Heart right ventricle (tissue), 16 donors: ENCODE measurements at regions not wholly inside any gene's neighbourhood (a gene's known extent, or its start where the extent isn't known, plus 50 kb on each side); places are given as distances from the start of the nearest gene placed in this dataset.
A peak's percentile ranks its signal among the peaks of the same experiment; 100 is the strongest.
"Not testable (repeated sequence)": the region's sequence is repeated elsewhere in the genome, so short reads cannot be mapped to it uniquely, and the experiment has no call there.

Source experiments
- ATAC-seq, 8 donors: fragments of 200-7000 bp; cut with Tn5 transposase; one replicate each; pipeline ENCODE4 v1.9.1; 2020; ENCODE audit warnings: mild to moderate bottlenecking in 8 of 8, moderate library complexity in 8 of 8, moderate number of reproducible peaks in 1 of 8
- DNase-seq, 2 donors: peaks; one replicate each; pipeline ENCODE4 v3.0.0-alpha.2; 2020
- H3K27ac ChIP-seq, 10 donors: fragments of 200-600 bp; sonication (generic) in 2 of 10; one replicate each; pipeline versions ENCODE4 v1.5.0 to v1.8.0; 2020 to 2022; ENCODE audit warnings: mild to moderate bottlenecking in 3 of 10
- H3K27me3 ChIP-seq, 7 donors: fragments of 200-600 bp; one replicate each; pipeline ENCODE4 v1.8.0; 2021 to 2022; ENCODE audit warnings: mild to moderate bottlenecking in 2 of 7
- H3K36me3 ChIP-seq, 9 donors: fragments of 200-600 bp; sonication (generic) in 1 of 9; one replicate each; pipeline versions ENCODE4 v1.5.0 to v1.8.0; 2020 to 2022; ENCODE audit warnings: mild to moderate bottlenecking in 2 of 9
- H3K4me1 ChIP-seq, 9 donors: fragments of 200-600 bp; sonication (generic) in 1 of 9; one replicate each; pipeline versions ENCODE4 v1.5.0 to v1.8.0; 2020 to 2022; ENCODE audit warnings: mild to moderate bottlenecking in 4 of 9
- H3K4me3 ChIP-seq, 10 donors: fragments of 200-600 bp; sonication (generic) in 2 of 10; one replicate each; pipeline versions ENCODE4 v1.5.0 to v1.8.0; 2020 to 2022; ENCODE audit warnings: mild to moderate bottlenecking in 7 of 10, moderate library complexity in 2 of 10
- H3K9me3 ChIP-seq, 11 donors: fragments of 200-600 bp in 10 of 11; sonication (generic) in 2 of 11; one replicate each; pipeline versions ENCODE4 v1.5.0 to v1.8.0; 2013 to 2022; ENCODE audit warnings: mild to moderate bottlenecking in 2 of 11, control low read depth in 1 of 11, moderate library complexity in 1 of 11
- WGBS, 2 donors: extraction: QIAGEN DNeasy Blood & Tissue Kit; methylation state at CpG; one replicate each; pipeline ENCODE4 v1.1.7; 2013; ENCODE audit warnings: inconsistent platforms in 1 of 2; 5-methylcytosine and 5-hydroxymethylcytosine counted together
- intact Hi-C, 10 donors: fragments of 100-400 bp; cut with DNase I; formaldehyde crosslinking; loops; one replicate each; pipeline versions ENCODE4 v1.11.1 to v1.14.2; 2022
- TF ChIP-seq, protein P1 (sequence below), 9 donors: fragments of 200-600 bp; sonication (generic) in 2 of 9; IDR thresholded peaks; one replicate each; pipeline versions ENCODE4 v1.5.0 to v1.8.0; 2021 to 2022; ENCODE audit warnings: antibody characterized with exemption in 9 of 9, mild to moderate bottlenecking in 5 of 9, moderate library complexity in 1 of 9
- donor health status: Arrhythmogenic right ventricular cardiomyopathy.
- donor health status: ischemic (EF 13 %, LVEDD 7.1; RV severe dilation, severe dysfunction).
- donor health status: healthy with polysubstance abuse.
- donor health status: DM: no; HTN: yes; CAD: no.
- donor health status: DM: no; HTN: no; CAD: no.
- donor health status: ischemic (EF 25% LVEDD 6.9; RV normal size, moderate dysfunction).
- donor health status: ischemic (EF 25% LVEDD 5.7; RV mildly dilated, moderate dysfunction).
- donor health status: healthy.
- donor health status: DM: yes; HTN: yes; CAD: no.
- donor health status: Ischemic cardiomyopathy.
- donor health status: ischemic (EF 35%, LVEDD 5.7; RV mildly dilated, moderate dysfunction).
- donor health status: nonischemic (EF 11% LVEDD 7.7; RV severe dilation, severe dysfunction).
- donor health status: DM: yes; HTN: yes; CAD: no.
- donor health status: PGD.
- donor health status: ischemic (EF 29% LVEDD 5.4; RV normal size, mild dysfunction).
- donor health status: nonischemic (EF 23%, LVEDD 6.1; RV moderate dilation, normal function).

GRCh38 chr20:1816384-1817381 lies 78.5 kb upstream of the SIRPA start:
- 53 to 59% methylated on average over 16 of the region's 16 CpGs for WGBS, 2 donors
- peak overlapping the region in 9 of 10 donors; percentile 33 to 88 (median 82) for H3K27ac ChIP-seq
- peaks cover 17 to 82% (median 50%) of the 10 kb centered on the region in 9 donors for H3K4me1 ChIP-seq
- DNase-seq = peak in 1 of 2 donors; percentile 56
- H3K9me3 ChIP-seq = peaks cover 0 to 8% (median 0%) of the 10 kb centered on the region in 11 donors
- no peak overlapping the region for H3K4me3 ChIP-seq
- peak; percentile 59 to 86 (median 79) for ATAC-seq
- peaks cover 0 to 8% (median 0%) of the 10 kb centered on the region in 7 donors for H3K27me3 ChIP-seq
- H3K36me3 ChIP-seq = no peaks in the 10 kb centered on the region
- intact Hi-C loops = loop anchor here in 1 of 10 donors (10.0 kb wide), 1 partner anchor 328 kb away; no protein-coding TSS in a partner anchor
- TF ChIP-seq, protein P1, sequence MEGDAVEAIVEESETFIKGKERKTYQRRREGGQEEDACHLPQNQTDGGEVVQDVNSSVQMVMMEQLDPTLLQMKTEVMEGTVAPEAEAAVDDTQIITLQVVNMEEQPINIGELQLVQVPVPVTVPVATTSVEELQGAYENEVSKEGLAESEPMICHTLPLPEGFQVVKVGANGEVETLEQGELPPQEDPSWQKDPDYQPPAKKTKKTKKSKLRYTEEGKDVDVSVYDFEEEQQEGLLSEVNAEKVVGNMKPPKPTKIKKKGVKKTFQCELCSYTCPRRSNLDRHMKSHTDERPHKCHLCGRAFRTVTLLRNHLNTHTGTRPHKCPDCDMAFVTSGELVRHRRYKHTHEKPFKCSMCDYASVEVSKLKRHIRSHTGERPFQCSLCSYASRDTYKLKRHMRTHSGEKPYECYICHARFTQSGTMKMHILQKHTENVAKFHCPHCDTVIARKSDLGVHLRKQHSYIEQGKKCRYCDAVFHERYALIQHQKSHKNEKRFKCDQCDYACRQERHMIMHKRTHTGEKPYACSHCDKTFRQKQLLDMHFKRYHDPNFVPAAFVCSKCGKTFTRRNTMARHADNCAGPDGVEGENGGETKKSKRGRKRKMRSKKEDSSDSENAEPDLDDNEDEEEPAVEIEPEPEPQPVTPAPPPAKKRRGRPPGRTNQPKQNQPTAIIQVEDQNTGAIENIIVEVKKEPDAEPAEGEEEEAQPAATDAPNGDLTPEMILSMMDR (IDR thresholded peaks at IDR 0.05) = no peak

DNA sequence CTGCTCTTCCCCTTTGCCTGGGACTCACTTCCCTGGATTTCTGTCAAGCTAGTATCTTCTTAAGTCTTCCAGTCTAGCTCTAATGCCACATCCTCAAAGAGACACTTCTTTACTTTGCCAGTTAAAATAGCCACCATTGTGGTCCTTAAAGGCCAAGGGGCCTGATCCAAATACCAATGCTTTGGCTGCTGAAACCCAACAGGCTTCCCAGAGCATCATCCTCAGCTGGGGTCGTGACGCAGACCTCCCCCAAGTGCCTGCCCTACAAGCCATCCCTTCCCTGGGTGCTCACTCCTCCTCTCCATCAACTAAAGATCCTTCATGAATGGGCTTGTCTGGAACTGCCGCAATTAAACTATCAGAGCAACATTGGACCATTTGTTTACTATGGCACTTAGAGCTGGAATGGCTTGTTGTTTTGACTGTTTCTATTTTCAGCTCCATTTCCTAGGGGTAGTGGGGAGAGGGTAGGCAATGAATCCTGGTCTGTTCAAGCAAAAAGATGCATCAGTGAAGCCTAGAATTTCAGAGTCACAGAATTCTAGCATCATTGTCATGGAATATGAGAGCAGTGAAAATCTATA lies 79.6 kb upstream of the SIRPA start:
- TF ChIP-seq, protein P1 (IDR thresholded peaks at IDR 0.05) = no peak
- DNase-seq (no peak), ATAC-seq (no peak)
- H3K4me3 ChIP-seq = no peak overlapping the region
- peaks cover 21 to 89% (median 60%) of the 10 kb centered on the region in 9 donors for H3K4me1 ChIP-seq
- H3K27ac ChIP-seq = peak overlapping the region; percentile 29 to 88 (median 82)
- peaks cover 0 to 3% (median 0%) of the 10 kb centered on the region in 7 donors for H3K27me3 ChIP-seq
- intact Hi-C loops = loop anchor here in 1 of 10 donors (10.0 kb wide), 1 partner anchor 329 kb away; no protein-coding TSS in a partner anchor
- no peaks in the 10 kb centered on the region for H3K9me3 ChIP-seq
- 63 to 71% methylated on average over 3 of the region's 3 CpGs for WGBS, 2 donors
- no peaks in the 10 kb centered on the region for H3K36me3 ChIP-seq

DNA sequence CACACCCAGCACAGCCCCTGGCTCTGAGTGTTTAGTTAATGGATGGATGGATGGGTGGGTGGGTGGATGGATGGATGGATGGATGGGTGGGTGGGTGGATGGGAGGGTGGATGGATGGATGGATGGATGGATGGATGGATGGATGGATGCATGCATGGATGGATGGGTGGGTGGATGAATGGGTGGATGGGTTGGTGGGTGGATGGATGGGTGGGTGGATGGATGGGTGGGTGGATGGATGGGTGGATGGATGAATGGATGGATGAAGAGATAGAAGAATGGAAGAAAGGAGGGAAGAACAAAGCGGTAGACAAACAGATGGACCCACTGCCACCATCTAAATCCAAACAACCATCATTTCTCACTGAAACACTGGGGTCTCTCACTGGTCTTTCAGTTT lies 80.3 kb upstream of the SIRPA start:
- not testable (repeated sequence) for H3K9me3 ChIP-seq, ATAC-seq, H3K27me3 ChIP-seq, DNase-seq, H3K36me3 ChIP-seq, H3K4me3 ChIP-seq
- WGBS, 2 donors = 96 to 100% methylated on average over 1 of the region's 1 CpG
- peak overlapping the region in 6 of 10 donors; percentile 81 to 88 (median 86) for H3K27ac ChIP-seq
- peaks cover 21 to 95% (median 65%) of the 10 kb centered on the region in 9 donors for H3K4me1 ChIP-seq
- intact Hi-C loops = loop anchor here in 1 of 10 donors (10.0 kb wide), 1 partner anchor 330 kb away; no protein-coding TSS in a partner anchor

GRCh38 chr20:1813674-1814635 lies 81.3 kb upstream of the SIRPA start:
- DNase-seq (no peak), ATAC-seq (no peak)
- no peak overlapping the region for H3K4me3 ChIP-seq
- H3K4me1 ChIP-seq = peaks cover 21 to 86% (median 65%) of the 10 kb centered on the region in 9 donors
- H3K9me3 ChIP-seq = no peaks in the 10 kb centered on the region
- intact Hi-C loops = loop anchor here in 1 of 10 donors (10.0 kb wide), 1 partner anchor 331 kb away; no protein-coding TSS in a partner anchor
- H3K27me3 ChIP-seq = no peaks in the 10 kb centered on the region
- TF ChIP-seq, protein P1 (IDR thresholded peaks at IDR 0.05) = no peak
- WGBS, 2 donors = 91 to 96% methylated on average over 13 of the region's 13 CpGs
- peak overlapping the region in 9 of 10 donors; percentile 13 to 88 (median 77) for H3K27ac ChIP-seq
- no peaks in the 10 kb centered on the region for H3K36me3 ChIP-seq
